ENCODE measurements at regions not wholly inside any gene's neighbourhood (a gene's known extent, or its start where the extent isn't known, plus 50 kb on each side); places are given as distances from the start of the nearest gene placed in this dataset.
"Not testable (repeated sequence)": the region's sequence is repeated elsewhere in the genome, so short reads cannot be mapped to it uniquely, and the experiment has no call there.

- Histone ChIP-seq H3K27me3 (ENCODE audit: insufficient read depth, low read length) (no peaks in the 10 kb centered on the region), H3K4me1 (ENCODE audit: control insufficient read depth, insufficient read depth, low read length, unreplicated experiment) (no peaks in the 10 kb centered on the region), H2AFZ (ENCODE audit: low read length, unreplicated experiment) (no peak overlapping the region), H3K36me3 (ENCODE audit: insufficient read depth, low read length) (no peaks in the 10 kb centered on the region), H3K27ac (ENCODE audit: low read depth, low read length) (no peak overlapping the region), H3K4me3 (ENCODE audit: low read depth, low read length) (no peak overlapping the region), H3K79me2 (ENCODE audit: control insufficient read depth, insufficient read depth, low read length, unreplicated experiment) (no peaks in the 10 kb centered on the region)
These were observed 1620.4 kb upstream of the FLRT2 start for GRCh38 chr14:83909507-83909906.

- no peaks in the 10 kb centered on the region for H3K4me1 ChIP-seq (ENCODE audit: control insufficient read depth, insufficient read depth, low read length, unreplicated experiment)
- no peak overlapping the region for H3K27ac ChIP-seq (ENCODE audit: low read depth, low read length)
- H3K27me3 ChIP-seq (ENCODE audit: insufficient read depth, low read length), result no peaks in the 10 kb centered on the region
- H3K36me3 ChIP-seq (ENCODE audit: insufficient read depth, low read length), result no peaks in the 10 kb centered on the region
- no peak overlapping the region for H2AFZ ChIP-seq (ENCODE audit: low read length, unreplicated experiment)
- H3K79me2 ChIP-seq (ENCODE audit: control insufficient read depth, insufficient read depth, low read length, unreplicated experiment), result no peaks in the 10 kb centered on the region
- no peak overlapping the region for H3K4me3 ChIP-seq (ENCODE audit: low read depth, low read length)
These were observed 1617.8 kb upstream of the FLRT2 start for GRCh38 chr14:83912032-83912642.

- Histone ChIP-seq H2AFZ (ENCODE audit: low read length, unreplicated experiment) (no peak overlapping the region), H3K27ac (ENCODE audit: low read depth, low read length) (no peak overlapping the region), H3K4me1 (ENCODE audit: control insufficient read depth, insufficient read depth, low read length, unreplicated experiment) (no peaks in the 10 kb centered on the region), H3K4me3 (ENCODE audit: low read depth, low read length) (no peak overlapping the region), H3K36me3 (ENCODE audit: insufficient read depth, low read length) (no peaks in the 10 kb centered on the region), H3K79me2 (ENCODE audit: control insufficient read depth, insufficient read depth, low read length, unreplicated experiment) (no peaks in the 10 kb centered on the region), H3K27me3 (ENCODE audit: insufficient read depth, low read length) (no peaks in the 10 kb centered on the region)
These were observed 1616.5 kb upstream of the FLRT2 start for GRCh38 chr14:83913476-83913875.

- Histone ChIP-seq H3K27ac (ENCODE audit: low read depth, low read length) (no peak overlapping the region), H3K4me1 (ENCODE audit: control insufficient read depth, insufficient read depth, low read length, unreplicated experiment) (no peaks in the 10 kb centered on the region), H3K79me2 (ENCODE audit: control insufficient read depth, insufficient read depth, low read length, unreplicated experiment) (no peaks in the 10 kb centered on the region), H2AFZ (ENCODE audit: low read length, unreplicated experiment) (no peak overlapping the region), H3K27me3 (ENCODE audit: insufficient read depth, low read length) (no peaks in the 10 kb centered on the region), H3K36me3 (ENCODE audit: insufficient read depth, low read length) (no peaks in the 10 kb centered on the region), H3K4me3 (ENCODE audit: low read depth, low read length) (no peak overlapping the region)
These were observed 1611.4 kb upstream of the FLRT2 start for GRCh38 chr14:83918546-83918945.

GRCh38 chr14:83919675-83920074 is 1610.3 kb upstream of the FLRT2 start:
- not testable (repeated sequence) for H2AFZ ChIP-seq (ENCODE audit: low read length, unreplicated experiment); H3K79me2 ChIP-seq (ENCODE audit: control insufficient read depth, insufficient read depth, low read length, unreplicated experiment); H3K27ac ChIP-seq (ENCODE audit: low read depth, low read length); H3K4me3 ChIP-seq (ENCODE audit: low read depth, low read length); H3K36me3 ChIP-seq (ENCODE audit: insufficient read depth, low read length); H3K27me3 ChIP-seq (ENCODE audit: insufficient read depth, low read length); H3K4me1 ChIP-seq (ENCODE audit: control insufficient read depth, insufficient read depth, low read length, unreplicated experiment)

- no peaks in the 10 kb centered on the region for H3K79me2 ChIP-seq (ENCODE audit: control insufficient read depth, insufficient read depth, low read length, unreplicated experiment)
- H3K4me1 ChIP-seq (ENCODE audit: control insufficient read depth, insufficient read depth, low read length, unreplicated experiment), result no peaks in the 10 kb centered on the region
- no peaks in the 10 kb centered on the region for H3K27me3 ChIP-seq (ENCODE audit: insufficient read depth, low read length)
- H3K27ac ChIP-seq (ENCODE audit: low read depth, low read length), result no peak overlapping the region
- no peak overlapping the region for H2AFZ ChIP-seq (ENCODE audit: low read length, unreplicated experiment)
- H3K4me3 ChIP-seq (ENCODE audit: low read depth, low read length), result no peak overlapping the region
- no peaks in the 10 kb centered on the region for H3K36me3 ChIP-seq (ENCODE audit: insufficient read depth, low read length)
These were observed 1606.1 kb upstream of the FLRT2 start for GRCh38 chr14:83923842-83924241.

- Histone ChIP-seq H3K27ac (ENCODE audit: low read depth, low read length) (no peak overlapping the region), H3K27me3 (ENCODE audit: insufficient read depth, low read length) (no peaks in the 10 kb centered on the region), H2AFZ (ENCODE audit: low read length, unreplicated experiment) (no peak overlapping the region), H3K79me2 (ENCODE audit: control insufficient read depth, insufficient read depth, low read length, unreplicated experiment) (no peaks in the 10 kb centered on the region), H3K4me1 (ENCODE audit: control insufficient read depth, insufficient read depth, low read length, unreplicated experiment) (no peaks in the 10 kb centered on the region), H3K4me3 (ENCODE audit: low read depth, low read length) (no peak overlapping the region), H3K36me3 (ENCODE audit: insufficient read depth, low read length) (no peaks in the 10 kb centered on the region)
These were observed 1605.7 kb upstream of the FLRT2 start for GRCh38 chr14:83924259-83924658.

- no peaks in the 10 kb centered on the region for H3K4me1 ChIP-seq (ENCODE audit: control insufficient read depth, insufficient read depth, low read length, unreplicated experiment)
These were observed 1589.7 kb upstream of the FLRT2 start for GRCh38 chr14:83940253-83940652.

GRCh38 chr14:83958359-83958758 is 1571.6 kb upstream of the FLRT2 start:
- no peak overlapping the region for H2AFZ ChIP-seq (ENCODE audit: low read length, unreplicated experiment)
- H3K36me3 ChIP-seq (ENCODE audit: insufficient read depth, low read length), result no peaks in the 10 kb centered on the region
- no peaks in the 10 kb centered on the region for H3K27me3 ChIP-seq (ENCODE audit: insufficient read depth, low read length)
- no peaks in the 10 kb centered on the region for H3K4me1 ChIP-seq (ENCODE audit: control insufficient read depth, insufficient read depth, low read length, unreplicated experiment)
- no peaks in the 10 kb centered on the region for H3K79me2 ChIP-seq (ENCODE audit: control insufficient read depth, insufficient read depth, low read length, unreplicated experiment)
- H3K27ac ChIP-seq (ENCODE audit: low read depth, low read length), result no peak overlapping the region
- no peak overlapping the region for H3K4me3 ChIP-seq (ENCODE audit: low read depth, low read length)

More at GRCh38 chr14:83940253-83940652, 1589.7 kb upstream of the FLRT2 start:
- Histone ChIP-seq H3K27me3 (ENCODE audit: insufficient read depth, low read length) (no peaks in the 10 kb centered on the region), H2AFZ (ENCODE audit: low read length, unreplicated experiment) (no peak overlapping the region), H3K79me2 (ENCODE audit: control insufficient read depth, insufficient read depth, low read length, unreplicated experiment) (no peaks in the 10 kb centered on the region), H3K36me3 (ENCODE audit: insufficient read depth, low read length) (no peaks in the 10 kb centered on the region), H3K4me3 (ENCODE audit: low read depth, low read length) (no peak overlapping the region), H3K27ac (ENCODE audit: low read depth, low read length) (no peak overlapping the region)

GRCh38 chr14:83960832-83961512 is 1569.0 kb upstream of the FLRT2 start:
- H3K4me3 ChIP-seq (ENCODE audit: low read depth, low read length), result no peak overlapping the region
- no peaks in the 10 kb centered on the region for H3K36me3 ChIP-seq (ENCODE audit: insufficient read depth, low read length)
- no peak overlapping the region for H2AFZ ChIP-seq (ENCODE audit: low read length, unreplicated experiment)
- no peaks in the 10 kb centered on the region for H3K4me1 ChIP-seq (ENCODE audit: control insufficient read depth, insufficient read depth, low read length, unreplicated experiment)
- no peak overlapping the region for H3K27ac ChIP-seq (ENCODE audit: low read depth, low read length)
- H3K27me3 ChIP-seq (ENCODE audit: insufficient read depth, low read length), result no peaks in the 10 kb centered on the region
- no peaks in the 10 kb centered on the region for H3K79me2 ChIP-seq (ENCODE audit: control insufficient read depth, insufficient read depth, low read length, unreplicated experiment)

- no peaks in the 10 kb centered on the region for H3K4me1 ChIP-seq (ENCODE audit: control insufficient read depth, insufficient read depth, low read length, unreplicated experiment)
- H3K4me3 ChIP-seq (ENCODE audit: low read depth, low read length), result no peak overlapping the region
- no peaks in the 10 kb centered on the region for H3K79me2 ChIP-seq (ENCODE audit: control insufficient read depth, insufficient read depth, low read length, unreplicated experiment)
- H3K36me3 ChIP-seq (ENCODE audit: insufficient read depth, low read length), result no peaks in the 10 kb centered on the region
- no peak overlapping the region for H3K27ac ChIP-seq (ENCODE audit: low read depth, low read length)
- no peaks in the 10 kb centered on the region for H3K27me3 ChIP-seq (ENCODE audit: insufficient read depth, low read length)
- no peak overlapping the region for H2AFZ ChIP-seq (ENCODE audit: low read length, unreplicated experiment)
These were observed 1559.9 kb upstream of the FLRT2 start for GRCh38 chr14:83969998-83970397.

All from ACC112 (cell line).